ENCODE measurements at regions not wholly inside any gene's neighbourhood (a gene's known extent, or its start where the extent isn't known, plus 50 kb on each side); places are given as distances from the start of the nearest gene placed in this dataset.

DNA sequence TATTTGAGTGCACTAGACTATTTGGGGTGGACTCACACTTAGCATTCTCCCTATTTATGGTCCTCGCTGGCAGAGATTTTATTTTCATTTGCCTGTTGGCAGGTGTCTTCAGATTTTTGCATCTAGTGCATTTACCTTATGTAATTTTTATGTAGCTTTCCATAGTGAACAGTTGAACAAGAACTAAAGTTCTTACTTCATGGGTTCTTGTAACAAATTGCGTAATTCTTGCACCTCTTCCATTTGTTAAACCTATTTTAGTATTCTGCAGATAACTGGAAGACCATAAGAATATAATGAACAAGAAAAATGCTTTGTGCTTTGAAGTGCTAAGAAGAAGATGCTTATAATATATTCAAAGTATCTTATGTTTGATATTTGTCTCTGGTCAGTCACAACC lies 252.8 kb upstream of the MMS22L start:
- Histone ChIP-seq H3K9me3 (no peaks in the 10 kb centered on the region), H3K36me3 (replicated peaks in 1 of 2; ENCODE audit: insufficient read depth in 1 of 2, low read depth in 2 of 2) (no peaks in the 10 kb centered on the region), H3K4me3 (no peak overlapping the region), H3K4me1 (no peaks in the 10 kb centered on the region), H3K27me3 (no peaks in the 10 kb centered on the region), H3K27ac (no peak overlapping the region)
- WGBS, 2 donors: 73 to 76% methylated on average over 2 of the region's 2 CpGs
- DNase-seq: no peak
- no peak for ATAC-seq
- intact Hi-C loops (cut with DNase I): no loop called here
- TF ChIP-seq, protein P1, sequence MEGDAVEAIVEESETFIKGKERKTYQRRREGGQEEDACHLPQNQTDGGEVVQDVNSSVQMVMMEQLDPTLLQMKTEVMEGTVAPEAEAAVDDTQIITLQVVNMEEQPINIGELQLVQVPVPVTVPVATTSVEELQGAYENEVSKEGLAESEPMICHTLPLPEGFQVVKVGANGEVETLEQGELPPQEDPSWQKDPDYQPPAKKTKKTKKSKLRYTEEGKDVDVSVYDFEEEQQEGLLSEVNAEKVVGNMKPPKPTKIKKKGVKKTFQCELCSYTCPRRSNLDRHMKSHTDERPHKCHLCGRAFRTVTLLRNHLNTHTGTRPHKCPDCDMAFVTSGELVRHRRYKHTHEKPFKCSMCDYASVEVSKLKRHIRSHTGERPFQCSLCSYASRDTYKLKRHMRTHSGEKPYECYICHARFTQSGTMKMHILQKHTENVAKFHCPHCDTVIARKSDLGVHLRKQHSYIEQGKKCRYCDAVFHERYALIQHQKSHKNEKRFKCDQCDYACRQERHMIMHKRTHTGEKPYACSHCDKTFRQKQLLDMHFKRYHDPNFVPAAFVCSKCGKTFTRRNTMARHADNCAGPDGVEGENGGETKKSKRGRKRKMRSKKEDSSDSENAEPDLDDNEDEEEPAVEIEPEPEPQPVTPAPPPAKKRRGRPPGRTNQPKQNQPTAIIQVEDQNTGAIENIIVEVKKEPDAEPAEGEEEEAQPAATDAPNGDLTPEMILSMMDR (IDR thresholded peaks at IDR 0.05): no peak
- no peak for TF ChIP-seq POLR2A (IDR thresholded peaks at IDR 0.05)

DNA sequence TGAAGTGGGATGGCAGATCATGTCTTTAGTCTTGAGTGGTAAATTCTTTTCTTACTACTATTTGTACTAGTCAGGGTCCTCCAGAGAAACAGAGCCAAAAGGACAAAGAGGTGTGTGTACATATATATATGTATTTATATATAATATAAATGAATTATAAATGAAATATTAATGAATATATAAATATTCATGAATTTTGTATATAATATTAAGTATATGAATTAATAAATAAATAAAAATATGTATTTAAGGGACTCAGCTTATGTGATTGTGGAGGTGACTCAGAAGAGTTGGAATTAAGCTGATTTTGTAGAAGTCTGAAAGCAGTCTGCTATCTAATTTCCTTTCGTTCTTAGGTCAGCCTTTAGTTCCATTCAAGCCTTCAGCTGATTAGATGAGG lies 265.3 kb upstream of the MMS22L start:
- WGBS, 2 donors: 52 to 57% methylated on average over 1 of the region's 1 CpG
- Histone ChIP-seq H3K27ac (no peak overlapping the region), H3K4me3 (no peak overlapping the region), H3K36me3 (replicated peaks in 1 of 2; ENCODE audit: insufficient read depth in 1 of 2, low read depth in 2 of 2) (no peaks in the 10 kb centered on the region), H3K4me1 (no peaks in the 10 kb centered on the region), H3K27me3 (no peaks in the 10 kb centered on the region), H3K9me3 (no peaks in the 10 kb centered on the region)
- DNase-seq (no peak), ATAC-seq (no peak)
- TF ChIP-seq POLR2A (IDR thresholded peaks at IDR 0.05): no peak
- TF ChIP-seq, protein P1 (IDR thresholded peaks at IDR 0.05): no peak
- intact Hi-C loops (cut with DNase I): no loop called here

DNA sequence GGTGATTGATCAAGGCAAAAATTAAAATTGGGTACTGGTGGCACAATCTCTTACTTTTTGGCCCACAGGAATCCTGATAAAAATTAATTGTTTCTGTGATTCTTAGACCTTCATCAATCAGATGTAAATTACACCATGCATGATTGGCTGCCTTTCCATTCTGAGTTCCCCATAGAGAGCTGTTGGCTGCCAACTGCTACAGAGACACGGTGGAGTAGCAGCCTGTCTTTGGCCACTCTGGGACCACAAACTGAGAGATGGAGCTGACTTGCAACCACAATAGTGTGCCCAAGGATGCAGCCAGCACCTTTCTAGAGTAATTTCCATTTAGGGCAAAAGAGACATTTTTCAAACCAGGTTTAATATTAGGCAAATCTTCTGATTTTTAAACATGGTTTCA lies 274.3 kb upstream of the MMS22L start:
- 14 to 27% methylated on average over 1 of the region's 1 CpG for WGBS, 2 donors
- TF ChIP-seq POLR2A (IDR thresholded peaks at IDR 0.05): no peak
- TF ChIP-seq, protein P1 (IDR thresholded peaks at IDR 0.05): no peak
- H3K27ac ChIP-seq: no peak overlapping the region
- ATAC-seq: no peak
- H3K9me3 ChIP-seq: no peaks in the 10 kb centered on the region
- H3K4me3 ChIP-seq: no peak overlapping the region
- intact Hi-C loops (cut with DNase I): no loop called here
- no peaks in the 10 kb centered on the region for H3K27me3 ChIP-seq
- no peaks in the 10 kb centered on the region for H3K36me3 ChIP-seq (replicated peaks in 1 of 2; ENCODE audit: insufficient read depth in 1 of 2, low read depth in 2 of 2)
- no peak for DNase-seq
- H3K4me1 ChIP-seq: no peaks in the 10 kb centered on the region

DNA sequence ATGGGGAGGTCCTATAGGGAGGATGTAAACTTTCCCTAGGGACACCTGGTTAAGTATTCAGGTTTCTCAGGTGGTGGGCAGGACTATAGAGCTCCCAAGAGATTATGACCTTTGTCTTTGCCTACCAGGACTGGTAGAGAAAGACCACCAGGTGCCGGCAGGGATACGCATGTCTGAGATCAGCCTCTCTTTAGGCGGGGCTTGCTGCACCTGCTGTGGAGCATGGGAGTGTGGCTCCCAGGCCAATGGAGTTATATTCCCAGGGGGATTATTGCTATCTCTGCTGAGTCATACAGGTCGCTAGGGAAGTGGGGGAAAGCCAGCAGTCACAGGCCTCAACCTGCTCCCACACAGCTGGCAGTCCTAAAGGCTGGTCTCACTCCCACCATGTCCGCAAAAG lies 280.5 kb upstream of the MMS22L start:
- no peak for TF ChIP-seq POLR2A (IDR thresholded peaks at IDR 0.05)
- TF ChIP-seq, protein P1 (IDR thresholded peaks at IDR 0.05): no peak
- 71 to 73% methylated on average over 3 to 5 of the region's 5 CpGs for WGBS, 2 donors
- intact Hi-C loops (cut with DNase I): no loop called here

DNA sequence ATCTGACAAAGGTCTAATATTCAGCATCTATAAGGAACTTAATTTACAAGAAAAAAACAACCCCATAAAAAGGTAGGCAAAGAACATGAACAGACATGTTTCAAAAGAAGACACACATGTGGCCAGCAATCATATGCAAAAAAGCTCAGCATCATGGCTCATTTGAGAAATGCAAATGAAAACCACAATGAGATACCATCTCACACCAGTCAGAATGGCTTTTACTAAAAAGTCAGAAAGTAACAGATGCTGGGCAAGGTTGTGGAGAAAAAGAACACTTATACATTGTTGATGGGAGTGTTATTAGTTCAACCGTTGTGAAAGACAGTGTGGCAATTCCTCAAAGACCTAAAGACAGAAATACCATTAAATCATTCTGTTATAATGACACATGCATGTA lies 289.9 kb upstream of the MMS22L start:
- Histone ChIP-seq H3K36me3 (replicated peaks in 1 of 2; ENCODE audit: insufficient read depth in 1 of 2, low read depth in 2 of 2) (no peaks in the 10 kb centered on the region), H3K9me3 (no peaks in the 10 kb centered on the region), H3K27me3 (no peaks in the 10 kb centered on the region), H3K4me3 (no peak overlapping the region), H3K27ac (no peak overlapping the region), H3K4me1 (no peaks in the 10 kb centered on the region)
- ATAC-seq (no peak), DNase-seq (no peak)
- TF ChIP-seq, protein P1 (IDR thresholded peaks at IDR 0.05): no peak
- intact Hi-C loops (cut with DNase I): no loop called here
- 51 to 55% methylated on average over 1 of the region's 1 CpG for WGBS, 2 donors

More for the DNA sequence above, 280.5 kb upstream of the MMS22L start:
- DNase-seq (no peak), ATAC-seq (no peak)
- no peaks in the 10 kb centered on the region for H3K36me3 ChIP-seq (replicated peaks in 1 of 2; ENCODE audit: insufficient read depth in 1 of 2, low read depth in 2 of 2)
- H3K4me3 ChIP-seq: no peak overlapping the region
- no peak overlapping the region for H3K27ac ChIP-seq
- H3K27me3 ChIP-seq: no peaks in the 10 kb centered on the region
- no peaks in the 10 kb centered on the region for H3K9me3 ChIP-seq
- H3K4me1 ChIP-seq: no peaks in the 10 kb centered on the region
